Activated T-cell treated with anti-CD3 and anti-CD28 coated beads, Interleukin-2, amount 50 U/mL, for 72 hours (primary cell): ENCODE measurements at regions not wholly inside any gene's neighbourhood (a gene's known extent, or its start where the extent isn't known, plus 50 kb on each side); places are given as distances from the start of the nearest gene placed in this dataset.

Experiments
- ATAC-seq, 2 donors: fragments of 150-1000 bp; cut with Tn5 transposase; replicated peaks in 1 of 2; 2 replicates each; pipeline ENCODE4 v1.10.0; 2021; ENCODE audit warnings: moderate library complexity in 2 of 2, mild to moderate bottlenecking in 1 of 2
- DNase-seq, 2 donors: peaks; one replicate each; pipeline ENCODE4 v3.0.0; 2021 to 2022; ENCODE audit warnings: mixed read lengths in 1 of 2
- H3K27ac Mint-ChIP-seq: one replicate; pipeline ENCODE4 v1.8.0; 2022; ENCODE audit warnings: mild to moderate bottlenecking, moderate library complexity, mixed read lengths
- H3K27me3 Mint-ChIP-seq: one replicate; pipeline ENCODE4 v1.8.0; 2022; ENCODE audit warnings: low read depth, mixed read lengths
- H3K36me3 Mint-ChIP-seq, 2 donors: one replicate each; pipeline ENCODE4 v1.8.0; 2022; ENCODE audit warnings: mixed read lengths in 2 of 2, mild to moderate bottlenecking in 1 of 2; ENCODE audit not compliant: insufficient read depth in 2 of 2
- H3K4me1 Mint-ChIP-seq: one replicate; pipeline ENCODE4 v1.8.0; 2022; ENCODE audit warnings: low read depth, mixed read lengths
- H3K4me3 Mint-ChIP-seq, 2 donors: one replicate each; pipeline ENCODE4 v1.8.0; 2022; ENCODE audit warnings: mild to moderate bottlenecking in 2 of 2, mixed read lengths in 2 of 2, moderate library complexity in 2 of 2
- H3K9me3 Mint-ChIP-seq, 2 donors: one replicate each; pipeline ENCODE4 v1.8.0; 2022; ENCODE audit warnings: mixed read lengths in 2 of 2

- Mint-ChIP-seq H3K27ac (no peak overlapping the region), H3K4me3 (no peak overlapping the region), H3K4me1 (no peaks in the 10 kb centered on the region), H3K27me3 (no peaks in the 10 kb centered on the region), H3K36me3 (no peaks in the 10 kb centered on the region), H3K9me3 (peaks cover 2 to 14% of the 10 kb centered on the region in 2 donors)
- ATAC-seq (no peak), DNase-seq (no peak)
Observed at GRCh38 chr4:187777954-187778353, 217.6 kb upstream of the ZFP42 start.

DNA sequence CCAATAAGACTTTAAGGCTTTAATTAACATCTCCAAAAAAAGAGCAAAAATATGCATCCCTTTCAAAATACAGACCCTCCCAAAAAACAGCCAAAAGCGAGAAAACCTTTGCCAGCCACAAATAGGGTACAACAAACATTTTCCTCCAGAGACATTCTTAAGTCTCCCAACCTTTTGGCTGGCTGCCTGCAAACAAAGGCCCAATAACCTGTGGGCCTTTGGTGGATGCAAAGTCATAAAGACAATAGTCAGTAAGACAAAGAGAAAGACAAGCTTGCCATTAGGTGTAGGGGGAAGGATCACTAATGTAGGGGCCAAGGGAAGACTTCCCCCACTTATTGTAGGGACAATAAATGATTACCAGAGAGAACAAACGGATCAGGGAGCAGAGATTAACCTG is 215.5 kb upstream of the ZFP42 start:
- no peaks in the 10 kb centered on the region for H3K4me1 Mint-ChIP-seq

GRCh38 chr4:187782286-187782824 is 213.2 kb upstream of the ZFP42 start:
- no peak for ATAC-seq
- H3K27ac Mint-ChIP-seq = no peak overlapping the region
- no peak overlapping the region for H3K4me3 Mint-ChIP-seq
- no peak for DNase-seq
- peaks cover 0 to 1% of the 10 kb centered on the region in 2 donors for H3K36me3 Mint-ChIP-seq
- H3K27me3 Mint-ChIP-seq = no peaks in the 10 kb centered on the region
- peaks cover 6 to 21% of the 10 kb centered on the region in 2 donors for H3K9me3 Mint-ChIP-seq
- no peaks in the 10 kb centered on the region for H3K4me1 Mint-ChIP-seq

More for the DNA sequence above, 215.5 kb upstream of the ZFP42 start:
- DNase-seq (no peak), ATAC-seq (no peak)
- H3K27me3 Mint-ChIP-seq = no peaks in the 10 kb centered on the region
- H3K27ac Mint-ChIP-seq = no peak overlapping the region
- H3K4me3 Mint-ChIP-seq = no peak overlapping the region
- peaks cover 2 to 16% of the 10 kb centered on the region in 2 donors for H3K9me3 Mint-ChIP-seq
- no peaks in the 10 kb centered on the region for H3K36me3 Mint-ChIP-seq

DNA sequence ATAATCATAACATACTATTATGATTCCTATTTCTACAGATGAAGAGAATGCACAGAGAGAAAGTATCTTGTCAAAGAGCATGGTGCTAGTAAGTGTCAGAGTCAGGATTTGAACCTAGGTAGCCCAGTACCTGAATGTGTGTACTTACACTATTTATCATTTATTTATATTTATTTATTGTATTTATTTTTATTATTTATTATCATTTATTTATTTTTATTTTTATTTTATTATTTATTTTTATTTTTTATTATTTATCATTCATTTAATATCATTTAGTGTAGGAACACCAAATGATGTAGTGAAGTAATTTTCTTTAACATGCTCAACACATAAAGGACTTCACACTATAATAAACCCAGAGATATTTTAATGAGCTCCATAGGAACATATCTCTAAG is 209.4 kb upstream of the ZFP42 start:
- DNase-seq = no peak
- Mint-ChIP-seq H3K9me3 (peaks cover 4 to 13% of the 10 kb centered on the region in 2 donors), H3K36me3 (peaks cover 0 to 1% of the 10 kb centered on the region in 2 donors), H3K27me3 (no peaks in the 10 kb centered on the region), H3K4me1 (no peaks in the 10 kb centered on the region), H3K27ac (no peak overlapping the region), H3K4me3 (no peak overlapping the region)
- ATAC-seq = no peak

GRCh38 chr4:187789078-187789477 is 206.5 kb upstream of the ZFP42 start:
- DNase-seq (no peak), ATAC-seq (no peak)
- no peak overlapping the region for H3K27ac Mint-ChIP-seq
- H3K36me3 Mint-ChIP-seq = peaks cover 0 to 1% of the 10 kb centered on the region in 2 donors
- H3K9me3 Mint-ChIP-seq = peaks cover 4 to 5% of the 10 kb centered on the region in 2 donors
- no peaks in the 10 kb centered on the region for H3K4me1 Mint-ChIP-seq
- H3K4me3 Mint-ChIP-seq = no peak overlapping the region
- H3K27me3 Mint-ChIP-seq = no peaks in the 10 kb centered on the region

DNA sequence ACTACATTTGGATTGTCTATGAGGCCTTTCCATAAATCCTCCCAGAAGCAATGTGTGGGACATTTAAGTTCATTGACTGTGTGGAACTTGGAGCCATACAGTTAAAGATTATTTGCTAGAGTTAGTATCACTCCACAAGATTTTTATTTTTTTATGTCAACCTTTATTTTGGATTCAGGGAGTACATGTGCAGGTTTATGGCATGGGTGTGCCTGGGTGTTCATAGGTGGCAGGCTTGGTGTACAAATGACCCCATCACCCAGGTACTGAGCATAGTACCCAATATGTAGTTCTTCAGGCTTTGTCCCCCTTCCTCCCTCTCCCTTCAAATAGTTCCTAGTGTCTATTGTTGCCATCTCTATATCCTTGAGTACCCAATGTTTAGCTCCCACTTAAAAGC is 199.8 kb upstream of the ZFP42 start:
- H3K36me3 Mint-ChIP-seq = peaks cover 0 to 1% of the 10 kb centered on the region in 2 donors
- H3K4me1 Mint-ChIP-seq = no peaks in the 10 kb centered on the region
- no peak overlapping the region for H3K27ac Mint-ChIP-seq
- no peaks in the 10 kb centered on the region for H3K27me3 Mint-ChIP-seq
- DNase-seq = no peak
- H3K9me3 Mint-ChIP-seq = peaks cover 0 to 7% of the 10 kb centered on the region in 2 donors
- ATAC-seq = no peak
- H3K4me3 Mint-ChIP-seq = no peak overlapping the region

- H3K36me3 Mint-ChIP-seq = peaks cover 0 to 3% of the 10 kb centered on the region in 2 donors
- no peak for ATAC-seq
- no peak for DNase-seq
- no peak overlapping the region for H3K4me3 Mint-ChIP-seq
- H3K4me1 Mint-ChIP-seq = no peaks in the 10 kb centered on the region
- no peaks in the 10 kb centered on the region for H3K27me3 Mint-ChIP-seq
- no peak overlapping the region for H3K27ac Mint-ChIP-seq
- peaks cover 2 to 11% of the 10 kb centered on the region in 2 donors for H3K9me3 Mint-ChIP-seq
Observed at GRCh38 chr4:187798385-187798784, 197.2 kb upstream of the ZFP42 start.

DNA sequence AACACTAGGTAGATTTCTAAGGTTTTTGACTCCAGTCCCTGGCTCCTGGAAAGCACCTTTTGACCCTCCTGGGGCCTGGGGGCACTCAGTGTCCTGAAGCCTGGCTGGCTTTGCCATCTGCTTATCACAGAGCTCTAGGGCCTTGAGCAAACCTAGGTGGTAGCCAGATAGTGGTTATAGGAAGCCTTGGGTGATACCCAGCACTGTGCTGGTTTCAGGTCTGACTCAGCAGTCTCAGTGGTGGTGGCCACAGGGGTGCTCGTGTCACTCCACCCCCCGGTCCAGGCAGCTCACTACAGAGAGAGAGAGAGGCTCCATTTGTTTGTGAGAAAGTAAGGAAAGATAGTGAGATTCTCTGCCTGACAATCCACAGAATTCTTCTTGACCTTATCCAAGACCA is 195.8 kb upstream of the ZFP42 start:
- Mint-ChIP-seq H3K4me1 (no peaks in the 10 kb centered on the region), H3K4me3 (no peak overlapping the region), H3K36me3 (peaks cover 0 to 3% of the 10 kb centered on the region in 2 donors), H3K27me3 (no peaks in the 10 kb centered on the region), H3K9me3 (peaks cover 2 to 11% of the 10 kb centered on the region in 2 donors), H3K27ac (no peak overlapping the region)
- DNase-seq (no peak), ATAC-seq (no peak)

DNA sequence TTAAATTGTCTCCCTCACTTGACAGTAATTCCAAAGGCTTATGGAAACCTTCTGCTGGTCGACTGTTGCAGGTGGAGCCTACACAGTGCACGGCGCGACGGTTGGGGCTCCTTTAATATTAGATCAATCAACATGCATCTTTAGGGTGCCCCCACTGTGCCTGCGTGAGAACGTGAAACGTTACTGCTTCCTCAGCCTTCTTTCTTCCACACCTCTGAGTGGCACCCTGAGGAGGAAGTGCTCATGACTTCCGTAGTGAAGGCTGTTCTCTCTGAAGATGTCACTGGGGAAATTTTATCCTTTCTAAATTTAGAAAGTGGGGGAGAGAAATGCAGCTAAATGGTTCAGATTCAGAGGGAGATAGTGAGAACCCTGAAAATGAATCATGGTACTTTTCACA is 184.0 kb upstream of the ZFP42 start:
- DNase-seq = no peak
- Mint-ChIP-seq H3K27me3 (no peaks in the 10 kb centered on the region), H3K27ac (no peak overlapping the region), H3K36me3 (peaks cover 1 to 3% of the 10 kb centered on the region in 2 donors), H3K4me3 (no peak overlapping the region), H3K9me3 (peaks cover 3 to 11% of the 10 kb centered on the region in 2 donors), H3K4me1 (no peaks in the 10 kb centered on the region)
- peak in 1 of 2 donors; percentile 25 for ATAC-seq

GRCh38 chr4:187814737-187815465 is 180.7 kb upstream of the ZFP42 start:
- DNase-seq (peak in 1 of 2 donors; percentile 1), ATAC-seq (no peak)
- H3K36me3 Mint-ChIP-seq = peaks cover 1 to 3% of the 10 kb centered on the region in 2 donors
- no peaks in the 10 kb centered on the region for H3K27me3 Mint-ChIP-seq
- H3K27ac Mint-ChIP-seq = peak overlapping the region; percentile 69
- H3K9me3 Mint-ChIP-seq = peaks cover 5 to 14% of the 10 kb centered on the region in 2 donors
- peak overlapping the region; percentile 24 to 55 for H3K4me3 Mint-ChIP-seq
- no peaks in the 10 kb centered on the region for H3K4me1 Mint-ChIP-seq

DNA sequence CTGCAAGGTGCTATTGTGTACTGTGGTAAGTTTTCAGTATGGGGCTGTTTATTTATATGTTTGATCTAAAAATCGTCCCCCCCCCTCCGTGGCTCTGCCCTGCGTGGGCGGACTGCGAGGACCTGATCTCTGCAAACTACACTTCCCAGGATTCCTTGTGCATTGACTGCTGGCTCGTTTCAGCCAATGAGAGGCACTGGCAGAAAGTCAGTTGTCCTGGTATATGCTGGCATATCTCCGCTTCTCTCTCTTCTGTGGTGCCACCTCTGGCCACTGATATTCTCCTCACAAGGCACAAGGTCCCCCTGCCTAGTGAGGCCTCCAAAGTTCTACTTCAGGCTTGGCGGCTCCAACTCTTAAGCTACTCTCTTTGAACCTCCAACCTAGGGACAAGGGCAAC is 168.8 kb upstream of the ZFP42 start:
- H3K27me3 Mint-ChIP-seq = no peaks in the 10 kb centered on the region
- ATAC-seq (no peak), DNase-seq (no peak)
- no peaks in the 10 kb centered on the region for H3K4me1 Mint-ChIP-seq
- H3K27ac Mint-ChIP-seq = no peak overlapping the region
- H3K4me3 Mint-ChIP-seq = no peak overlapping the region
- H3K9me3 Mint-ChIP-seq = peaks cover 12 to 19% of the 10 kb centered on the region in 2 donors
- peaks cover 0 to 2% of the 10 kb centered on the region in 2 donors for H3K36me3 Mint-ChIP-seq

GRCh38 chr4:187827631-187828030 is 167.9 kb upstream of the ZFP42 start:
- Mint-ChIP-seq H3K36me3 (peaks cover 0 to 2% of the 10 kb centered on the region in 2 donors), H3K4me3 (no peak overlapping the region), H3K27me3 (no peaks in the 10 kb centered on the region), H3K4me1 (no peaks in the 10 kb centered on the region), H3K9me3 (peaks cover 18% of the 10 kb centered on the region in 2 donors), H3K27ac (no peak overlapping the region)
- ATAC-seq (no peak), DNase-seq (no peak)

DNA sequence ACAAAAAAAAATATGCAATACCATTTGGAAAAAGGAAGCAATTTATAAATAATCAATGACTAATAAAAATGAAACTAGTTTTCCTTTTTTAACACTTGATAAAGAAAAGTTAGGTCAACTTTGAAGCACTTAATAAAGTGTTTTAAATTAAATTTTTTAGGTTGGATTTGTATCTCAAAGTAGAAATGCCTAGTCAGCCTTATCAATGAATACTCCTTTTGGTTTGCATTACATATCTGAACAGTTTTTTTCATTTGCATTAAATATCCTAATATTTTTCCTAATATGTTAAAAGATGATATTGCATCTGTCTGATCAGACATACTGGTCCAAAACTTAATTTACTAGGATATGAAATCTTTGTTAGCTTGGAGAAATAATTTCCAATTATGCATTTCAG is 155.8 kb upstream of the ZFP42 start:
- Mint-ChIP-seq H3K27ac (no peak overlapping the region), H3K4me3 (no peak overlapping the region), H3K36me3 (peaks cover 0 to 2% of the 10 kb centered on the region in 2 donors), H3K9me3 (peaks cover 10% of the 10 kb centered on the region in 2 donors), H3K27me3 (no peaks in the 10 kb centered on the region), H3K4me1 (no peaks in the 10 kb centered on the region)
- ATAC-seq (no peak), DNase-seq (no peak)

GRCh38 chr4:187840814-187841213 is 154.8 kb upstream of the ZFP42 start:
- Mint-ChIP-seq H3K36me3 (peaks cover 0 to 2% of the 10 kb centered on the region in 2 donors), H3K4me1 (no peaks in the 10 kb centered on the region), H3K4me3 (no peak overlapping the region), H3K27me3 (no peaks in the 10 kb centered on the region), H3K9me3 (peaks cover 10 to 12% of the 10 kb centered on the region in 2 donors), H3K27ac (no peak overlapping the region)
- DNase-seq = no peak
- no peak for ATAC-seq
